ENCODE measurements at regions not wholly inside any gene's neighbourhood (a gene's known extent, or its start where the extent isn't known, plus 50 kb on each side); places are given as distances from the start of the nearest gene placed in this dataset.

DNA sequence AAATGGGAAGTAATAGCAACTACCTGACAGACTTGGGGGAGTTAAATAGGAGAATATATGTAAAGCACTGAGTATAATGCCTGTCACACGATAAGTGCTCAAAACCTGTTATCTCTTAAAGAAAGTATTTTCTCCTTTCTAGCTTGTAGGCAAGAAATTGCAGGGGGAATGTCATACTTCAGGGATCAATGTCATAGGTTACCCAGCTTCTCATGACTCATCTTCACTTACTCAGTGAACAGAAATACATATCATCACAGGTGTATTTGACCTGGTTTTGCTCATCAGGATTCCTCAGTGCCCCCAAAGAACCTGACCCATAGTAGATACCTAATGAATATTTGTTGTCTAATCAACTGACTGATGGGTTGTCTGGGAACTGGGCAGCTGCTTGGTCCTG lies 285.0 kb upstream of the ATP2B1 start:
- no peak overlapping the region for H2AFZ ChIP-seq (ENCODE audit: low read depth, low read length)
- DNase-seq (no peak), ATAC-seq (ENCODE audit: insufficient read depth, low read depth) (no peak)
- 0 out of 2 replicates have a peak, but pooled peaks cover 4% of the 10 kb centered on the region for H3K4me1 ChIP-seq (ENCODE audit: insufficient read depth, low read length)
- no peaks in the 10 kb centered on the region for H3K79me2 ChIP-seq (ENCODE audit: insufficient read depth, low read length)
- H3K9ac ChIP-seq (ENCODE audit: low read depth, low read length): no peak overlapping the region
- H3K27me3 ChIP-seq (ENCODE audit: insufficient read depth, low read length, poor library complexity): no peaks in the 10 kb centered on the region
- no peak overlapping the region for H3K4me3 ChIP-seq (ENCODE audit: low read depth in 1 of 2, low read length in 2 of 2)
- TF ChIP-seq EZH2 (IDR thresholded peaks at IDR 0.05; ENCODE audit: borderline replicate concordance, low read depth, low read length, severe bottlenecking): no peak
- TF ChIP-seq, protein P1, sequence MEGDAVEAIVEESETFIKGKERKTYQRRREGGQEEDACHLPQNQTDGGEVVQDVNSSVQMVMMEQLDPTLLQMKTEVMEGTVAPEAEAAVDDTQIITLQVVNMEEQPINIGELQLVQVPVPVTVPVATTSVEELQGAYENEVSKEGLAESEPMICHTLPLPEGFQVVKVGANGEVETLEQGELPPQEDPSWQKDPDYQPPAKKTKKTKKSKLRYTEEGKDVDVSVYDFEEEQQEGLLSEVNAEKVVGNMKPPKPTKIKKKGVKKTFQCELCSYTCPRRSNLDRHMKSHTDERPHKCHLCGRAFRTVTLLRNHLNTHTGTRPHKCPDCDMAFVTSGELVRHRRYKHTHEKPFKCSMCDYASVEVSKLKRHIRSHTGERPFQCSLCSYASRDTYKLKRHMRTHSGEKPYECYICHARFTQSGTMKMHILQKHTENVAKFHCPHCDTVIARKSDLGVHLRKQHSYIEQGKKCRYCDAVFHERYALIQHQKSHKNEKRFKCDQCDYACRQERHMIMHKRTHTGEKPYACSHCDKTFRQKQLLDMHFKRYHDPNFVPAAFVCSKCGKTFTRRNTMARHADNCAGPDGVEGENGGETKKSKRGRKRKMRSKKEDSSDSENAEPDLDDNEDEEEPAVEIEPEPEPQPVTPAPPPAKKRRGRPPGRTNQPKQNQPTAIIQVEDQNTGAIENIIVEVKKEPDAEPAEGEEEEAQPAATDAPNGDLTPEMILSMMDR (IDR thresholded peaks at IDR 0.05; ENCODE audit: borderline replicate concordance, extremely low read depth, low read length, poor library complexity, severe bottlenecking): no peak
- H3K9me3 ChIP-seq (ENCODE audit: insufficient read depth, low read length, severe bottlenecking): no peaks in the 10 kb centered on the region
- no peak overlapping the region for H3K4me2 ChIP-seq (ENCODE audit: insufficient read depth, low read length)
- no peaks in the 10 kb centered on the region for H3K36me3 ChIP-seq (ENCODE audit: insufficient read depth, low read length)
- no peaks in the 10 kb centered on the region for H4K20me1 ChIP-seq (ENCODE audit: insufficient read depth, low read length)
- no peak overlapping the region for H3K27ac ChIP-seq (ENCODE audit: low read length)

DNA sequence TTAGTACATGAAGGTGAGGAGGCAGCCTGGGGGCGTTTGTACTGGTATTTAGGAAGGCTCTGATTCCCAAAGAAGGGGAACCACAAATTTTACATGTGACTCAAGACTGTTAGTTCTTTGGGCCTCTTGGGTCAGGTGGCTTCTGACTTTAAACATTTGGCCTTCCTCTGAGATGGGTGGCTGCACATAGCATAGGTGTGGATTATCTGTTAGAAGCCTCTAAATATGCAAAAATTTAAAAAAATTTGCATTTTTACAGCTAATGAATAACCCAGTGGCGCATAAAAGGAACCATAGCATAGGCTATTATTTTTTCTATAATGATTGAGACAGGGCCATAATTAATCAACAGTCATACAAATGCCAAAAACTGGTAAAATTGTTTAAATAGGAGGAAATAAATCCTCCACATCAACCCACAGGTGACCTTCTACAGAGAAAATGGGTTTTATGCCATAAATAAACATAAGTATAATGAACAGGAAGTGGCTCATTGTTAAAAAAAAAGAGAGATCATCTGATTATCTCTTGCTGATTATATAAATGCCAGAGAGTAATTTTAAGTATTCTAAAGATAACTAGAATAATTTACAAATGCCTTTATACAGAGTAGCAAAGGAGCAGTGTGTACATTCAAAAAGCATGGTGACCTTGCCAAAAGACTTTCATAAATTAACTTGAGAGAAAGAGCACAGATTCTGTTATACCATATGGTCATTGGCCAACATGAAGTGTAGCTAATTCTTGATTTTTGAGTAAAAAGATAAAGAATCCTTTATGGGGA lies 284.2 kb upstream of the ATP2B1 start:
- DNase-seq (no peak), ATAC-seq (ENCODE audit: insufficient read depth, low read depth) (no peak)
- H3K4me3 ChIP-seq (ENCODE audit: low read depth in 1 of 2, low read length in 2 of 2): no peak overlapping the region
- TF ChIP-seq, protein P1 (IDR thresholded peaks at IDR 0.05; ENCODE audit: borderline replicate concordance, extremely low read depth, low read length, poor library complexity, severe bottlenecking): no peak
- no peak overlapping the region for H3K4me2 ChIP-seq (ENCODE audit: insufficient read depth, low read length)
- no peaks in the 10 kb centered on the region for H3K27me3 ChIP-seq (ENCODE audit: insufficient read depth, low read length, poor library complexity)
- no peaks in the 10 kb centered on the region for H3K36me3 ChIP-seq (ENCODE audit: insufficient read depth, low read length)
- no peaks in the 10 kb centered on the region for H3K79me2 ChIP-seq (ENCODE audit: insufficient read depth, low read length)
- no peak overlapping the region for H3K9ac ChIP-seq (ENCODE audit: low read depth, low read length)
- H3K4me1 ChIP-seq (ENCODE audit: insufficient read depth, low read length): 0 out of 2 replicates have a peak, but pooled peaks cover 4% of the 10 kb centered on the region
- no peak overlapping the region for H3K27ac ChIP-seq (ENCODE audit: low read length)
- H4K20me1 ChIP-seq (ENCODE audit: insufficient read depth, low read length): no peaks in the 10 kb centered on the region
- no peaks in the 10 kb centered on the region for H3K9me3 ChIP-seq (ENCODE audit: insufficient read depth, low read length, severe bottlenecking)
- H2AFZ ChIP-seq (ENCODE audit: low read depth, low read length): no peak overlapping the region

DNA sequence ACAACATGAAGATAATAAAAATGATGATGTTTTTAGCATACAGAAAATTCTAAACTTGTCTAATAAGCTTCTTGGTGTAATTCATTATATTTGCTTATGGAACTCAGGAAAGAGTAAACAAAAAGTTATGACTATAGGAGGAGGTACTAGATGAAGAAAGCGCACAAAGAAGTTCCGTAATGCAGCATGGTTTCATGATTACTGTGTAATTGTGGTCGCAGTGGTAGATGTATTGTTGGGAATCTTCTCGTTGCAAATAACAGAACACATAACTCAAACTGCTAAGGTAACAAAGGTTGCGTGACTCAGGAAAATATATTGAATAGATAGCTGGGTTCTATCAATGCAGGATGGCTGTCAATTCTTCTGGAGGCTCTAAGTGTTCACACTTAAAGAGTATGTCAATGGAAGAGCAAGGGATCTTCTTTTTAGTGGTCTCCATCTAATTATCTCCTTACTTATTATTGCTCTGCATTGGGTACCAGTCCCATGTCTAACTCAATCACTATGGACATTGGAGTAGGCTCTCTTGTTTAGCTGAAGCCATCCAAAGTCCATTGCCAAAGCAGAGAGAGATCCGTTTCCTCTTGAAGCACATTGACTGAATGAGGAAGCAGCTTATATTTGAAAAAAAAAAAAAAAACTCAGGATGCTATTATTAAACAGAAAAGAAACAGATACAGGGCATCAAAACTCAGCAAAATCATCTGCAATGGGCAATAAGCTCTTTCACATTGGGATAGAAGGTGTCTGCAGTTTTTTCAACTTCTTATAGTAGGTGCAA lies 283.4 kb upstream of the ATP2B1 start:
- DNase-seq: no peak
- H2AFZ ChIP-seq (ENCODE audit: low read depth, low read length): no peak overlapping the region
- no peak overlapping the region for H3K4me2 ChIP-seq (ENCODE audit: insufficient read depth, low read length)

More for the DNA sequence above, 283.4 kb upstream of the ATP2B1 start:
- Histone ChIP-seq H3K27me3 (ENCODE audit: insufficient read depth, low read length, poor library complexity) (no peaks in the 10 kb centered on the region), H3K4me3 (ENCODE audit: low read depth in 1 of 2, low read length in 2 of 2) (no peak overlapping the region), H4K20me1 (ENCODE audit: insufficient read depth, low read length) (no peaks in the 10 kb centered on the region), H3K27ac (ENCODE audit: low read length) (no peak overlapping the region), H3K79me2 (ENCODE audit: insufficient read depth, low read length) (no peaks in the 10 kb centered on the region), H3K9ac (ENCODE audit: low read depth, low read length) (no peak overlapping the region), H3K4me1 (ENCODE audit: insufficient read depth, low read length) (0 out of 2 replicates have a peak, but pooled peaks cover 4% of the 10 kb centered on the region), H3K36me3 (ENCODE audit: insufficient read depth, low read length) (no peaks in the 10 kb centered on the region), H3K9me3 (ENCODE audit: insufficient read depth, low read length, severe bottlenecking) (no peaks in the 10 kb centered on the region)
- TF ChIP-seq EZH2 (IDR thresholded peaks at IDR 0.05; ENCODE audit: borderline replicate concordance, low read depth, low read length, severe bottlenecking): no peak
- TF ChIP-seq, protein P1 (IDR thresholded peaks at IDR 0.05; ENCODE audit: borderline replicate concordance, extremely low read depth, low read length, poor library complexity, severe bottlenecking): no peak
- ATAC-seq (ENCODE audit: insufficient read depth, low read depth): no peak
